Stimulated activated CD8-positive, alpha-beta memory T cell treated with anti-CD3 and anti-CD28 coated beads, Interleukin-4, amount 100 ng/mL, for 24 hours (primary cell): ENCODE measurements at regions not wholly inside any gene's neighbourhood (a gene's known extent, or its start where the extent isn't known, plus 50 kb on each side); places are given as distances from the start of the nearest gene placed in this dataset.

ENCODE experiments used
- DNase-seq: peaks from one replicate; pipeline ENCODE4 v3.0.0-alpha.2; 2020; ENCODE audit warnings: low read depth

DNA sequence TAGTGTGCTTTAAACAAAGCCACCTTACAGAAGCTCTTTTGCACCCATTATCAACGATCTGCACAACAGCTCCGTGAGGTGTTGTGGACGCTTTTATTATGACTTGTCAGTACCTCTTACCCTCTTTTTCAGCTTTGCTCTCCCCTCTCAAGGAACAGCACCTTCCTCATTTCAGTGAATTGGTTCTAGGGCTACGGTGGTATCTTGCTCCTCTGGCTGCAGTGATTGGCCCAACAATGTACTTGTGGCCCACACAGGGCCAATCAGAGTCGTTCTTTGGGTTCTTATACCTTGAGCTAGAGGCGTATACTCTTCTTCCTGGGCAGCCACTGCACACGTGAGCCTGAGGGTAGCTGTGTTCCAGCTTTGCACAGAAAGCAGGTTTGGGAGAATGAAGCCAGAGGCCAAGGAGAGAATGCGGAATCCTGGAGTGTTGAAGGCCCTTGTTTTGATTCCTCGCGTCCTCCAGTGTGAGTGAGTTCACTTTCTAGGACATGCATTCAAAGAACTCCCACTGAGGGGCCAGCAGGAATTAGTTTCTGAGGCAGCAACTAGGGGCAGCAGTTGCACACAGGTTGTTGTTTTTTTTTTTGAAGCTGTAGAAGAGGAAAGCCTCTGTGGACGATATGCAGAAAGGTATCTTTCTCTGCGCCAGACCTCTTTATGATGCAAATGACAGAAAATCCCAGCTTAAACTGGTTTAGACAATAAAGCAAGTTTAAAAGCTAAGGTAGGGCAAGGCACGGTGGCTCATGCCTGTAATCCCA is 49.8 kb upstream of the PDZD8 start:
- no peak for DNase-seq
